Activated CD8-positive, alpha-beta T cell treated with anti-CD3 and anti-CD28 coated beads, Interleukin-2, amount 10 ng/mL, durations not matched to agents 7 days and 5 days (primary cell): ENCODE measurements at regions not wholly inside any gene's neighbourhood (a gene's known extent, or its start where the extent isn't known, plus 50 kb on each side); places are given as distances from the start of the nearest gene placed in this dataset.
"Not testable (repeated sequence)": the region's sequence is repeated elsewhere in the genome, so short reads cannot be mapped to it uniquely, and the experiment has no call there.

Experiments
- ATAC-seq: fragments of 150-1000 bp; cut with Tn5 transposase; one replicate; pipeline ENCODE4 v1.10.0; 2021; ENCODE audit warnings: moderate library complexity
- CTCF ChIA-PET: fragments of 350-600 bp; sonication (Branson Sonifier 250); formaldehyde crosslinking; loops from one replicate; lab custom pipeline; 2021; ENCODE audit warnings: antibody characterized with exemption; lab: Charles Lee
- POLR2A ChIA-PET: fragments of 350-600 bp; sonication (Branson Sonifier 250); formaldehyde crosslinking; loops from one replicate; lab custom pipeline; 2021; ENCODE audit warnings: antibody characterized with exemption; lab: Charles Lee
- DNase-seq: peaks from one replicate; pipeline ENCODE4 v3.0.0-alpha.2; 2020
- H3K27ac Mint-ChIP-seq: one replicate; pipeline ENCODE4 v1.8.0; 2021; ENCODE audit warnings: mild to moderate bottlenecking, mixed read lengths
- H3K27me3 Mint-ChIP-seq: one replicate; pipeline ENCODE4 v1.8.0; 2021; ENCODE audit warnings: low read depth, mixed read lengths
- H3K36me3 Mint-ChIP-seq: one replicate; pipeline ENCODE4 v1.8.0; 2021; ENCODE audit warnings: low read depth, mixed read lengths
- H3K4me1 Mint-ChIP-seq: one replicate; pipeline ENCODE4 v1.8.0; 2021; ENCODE audit warnings: low read depth, mixed read lengths
- H3K4me3 Mint-ChIP-seq: one replicate; pipeline ENCODE4 v1.8.0; 2021; ENCODE audit warnings: mild to moderate bottlenecking, mixed read lengths
- H3K9me3 Mint-ChIP-seq: one replicate; pipeline ENCODE4 v1.8.0; 2022; ENCODE audit warnings: mixed read lengths; ENCODE audit not compliant: insufficient read depth

DNA sequence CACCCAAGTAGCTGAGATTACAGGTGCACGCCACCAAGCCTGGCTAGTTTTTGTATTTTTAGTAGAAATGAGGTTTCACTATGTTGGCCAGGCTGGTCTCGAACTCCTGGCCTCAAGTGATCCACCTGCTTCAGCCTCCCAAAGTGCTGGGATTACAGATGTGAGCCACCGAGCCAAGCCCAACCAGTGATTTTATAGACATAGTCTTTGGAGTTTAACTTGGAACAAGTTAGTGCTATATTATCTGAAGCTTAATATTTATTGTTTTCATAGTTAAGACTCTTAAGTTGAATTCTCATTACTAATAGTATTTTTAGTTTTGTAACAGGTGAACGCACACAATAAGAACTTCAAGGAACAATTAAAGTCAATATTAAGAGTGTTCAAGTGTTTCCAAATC, 122.1 kb downstream of the SPAG6 start:
- H3K27me3 Mint-ChIP-seq, result peaks cover 31% of the 10 kb centered on the region
- H3K4me3 Mint-ChIP-seq, H3K4me1 Mint-ChIP-seq, ATAC-seq, H3K9me3 Mint-ChIP-seq, H3K36me3 Mint-ChIP-seq, H3K27ac Mint-ChIP-seq, POLR2A ChIA-PET, CTCF ChIA-PET, DNase-seq: not testable (repeated sequence)

DNA sequence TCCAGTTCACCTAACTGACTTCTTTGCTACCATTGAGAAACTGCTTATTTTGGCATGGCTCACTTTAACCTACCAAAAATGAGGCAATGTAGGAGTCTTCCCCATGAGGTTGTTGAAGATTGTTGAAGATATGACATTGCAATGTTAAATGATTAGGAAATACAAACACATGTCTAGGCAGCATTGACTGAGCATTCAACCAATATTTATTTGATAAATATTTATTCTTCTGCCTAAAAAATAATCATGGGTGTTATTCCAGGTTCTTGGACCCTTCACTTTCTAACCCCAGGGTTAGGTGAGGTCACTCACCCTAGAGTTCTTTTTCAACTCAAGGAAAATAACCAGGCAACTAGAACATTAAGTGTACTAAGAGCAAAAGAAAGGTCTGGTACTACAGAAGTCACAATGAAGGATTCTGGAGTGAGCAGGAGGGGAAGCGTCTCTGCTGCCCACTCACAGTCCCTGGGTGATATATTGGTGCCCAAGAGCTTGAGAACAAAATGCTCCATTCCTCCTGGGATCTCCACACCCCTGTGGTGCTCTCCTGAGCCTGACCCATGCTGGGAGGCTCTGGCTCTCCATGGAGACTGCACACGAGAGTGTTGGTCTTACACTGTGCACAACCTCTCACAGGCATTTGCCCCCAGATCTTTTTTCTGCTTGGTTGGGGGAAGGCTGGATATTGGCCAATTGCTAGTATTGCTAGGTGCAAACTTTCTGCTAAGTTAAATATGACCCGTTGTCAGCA, 123.4 kb downstream of the SPAG6 start:
- Mint-ChIP-seq H3K27me3 (peaks cover 39% of the 10 kb centered on the region), H3K27ac (no peak overlapping the region), H3K4me3 (no peak overlapping the region), H3K4me1 (no peaks in the 10 kb centered on the region), H3K36me3 (no peaks in the 10 kb centered on the region), H3K9me3 (no peaks in the 10 kb centered on the region)
- ChIA-PET CTCF (no interaction called here), POLR2A (no interaction called here)
- ATAC-seq (no peak), DNase-seq (no peak)

DNA sequence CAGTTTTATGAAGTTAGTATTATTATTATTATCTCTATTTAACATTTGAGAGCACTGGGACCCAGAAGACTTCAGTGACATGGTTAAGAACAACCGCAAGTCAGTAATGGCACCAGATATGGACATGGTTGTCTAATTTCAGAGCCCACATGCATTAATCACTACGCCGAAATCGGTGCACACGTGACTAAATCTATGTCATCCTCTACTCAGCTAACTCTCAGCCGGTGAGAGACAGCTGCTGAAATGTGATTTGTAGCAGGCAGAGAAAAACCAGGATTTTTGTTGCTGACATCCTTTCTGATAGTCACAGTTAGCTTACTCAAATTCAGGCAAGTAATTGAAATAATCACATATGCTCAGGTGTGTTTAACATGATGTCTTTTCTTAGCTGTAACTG, 127.7 kb downstream of the SPAG6 start:
- DNase-seq (no peak), ATAC-seq (no peak)
- no peaks in the 10 kb centered on the region for H3K9me3 Mint-ChIP-seq
- no peak overlapping the region for H3K4me3 Mint-ChIP-seq
- H3K27ac Mint-ChIP-seq, result no peak overlapping the region
- no peaks in the 10 kb centered on the region for H3K36me3 Mint-ChIP-seq
- peaks cover 12% of the 10 kb centered on the region for H3K4me1 Mint-ChIP-seq
- POLR2A ChIA-PET, result no interaction called here
- peaks cover 61% of the 10 kb centered on the region for H3K27me3 Mint-ChIP-seq
- CTCF ChIA-PET, result no interaction called here

DNA sequence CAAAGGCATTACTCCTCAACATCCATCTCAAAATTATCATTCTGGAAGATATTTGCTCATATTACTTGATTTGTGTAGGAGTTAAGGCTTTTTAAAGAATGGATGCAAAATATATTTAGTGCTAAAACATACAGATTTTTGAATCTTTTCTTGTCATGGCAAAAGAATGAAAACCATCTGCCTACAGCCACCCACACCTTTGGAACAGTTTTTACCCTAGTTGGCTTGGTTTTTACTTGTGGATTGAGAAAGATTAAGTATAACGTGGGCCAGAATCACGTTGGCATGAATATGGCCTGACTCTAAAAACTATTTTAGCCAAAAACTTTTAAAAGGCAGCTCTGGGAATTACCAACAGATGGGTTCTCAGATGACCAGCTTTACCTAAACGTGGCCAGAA, 128.2 kb downstream of the SPAG6 start:
- CTCF ChIA-PET, result interaction anchor here (0.6 to 1.4 kb wide), 2 partner anchors 340 to 516 kb away, joined by 3 to 4 read pairs; no protein-coding TSS in a partner anchor
- no peaks in the 10 kb centered on the region for H3K36me3 Mint-ChIP-seq
- ATAC-seq (no peak), DNase-seq (no peak)
- POLR2A ChIA-PET, result interaction anchor here (0.6 kb wide), 1 partner anchor 473 kb away, joined by 4 read pairs; no protein-coding TSS in a partner anchor
- no peak overlapping the region for H3K4me3 Mint-ChIP-seq
- peaks cover 12% of the 10 kb centered on the region for H3K4me1 Mint-ChIP-seq
- no peak overlapping the region for H3K27ac Mint-ChIP-seq
- H3K27me3 Mint-ChIP-seq, result peaks cover 64% of the 10 kb centered on the region
- no peaks in the 10 kb centered on the region for H3K9me3 Mint-ChIP-seq

DNA sequence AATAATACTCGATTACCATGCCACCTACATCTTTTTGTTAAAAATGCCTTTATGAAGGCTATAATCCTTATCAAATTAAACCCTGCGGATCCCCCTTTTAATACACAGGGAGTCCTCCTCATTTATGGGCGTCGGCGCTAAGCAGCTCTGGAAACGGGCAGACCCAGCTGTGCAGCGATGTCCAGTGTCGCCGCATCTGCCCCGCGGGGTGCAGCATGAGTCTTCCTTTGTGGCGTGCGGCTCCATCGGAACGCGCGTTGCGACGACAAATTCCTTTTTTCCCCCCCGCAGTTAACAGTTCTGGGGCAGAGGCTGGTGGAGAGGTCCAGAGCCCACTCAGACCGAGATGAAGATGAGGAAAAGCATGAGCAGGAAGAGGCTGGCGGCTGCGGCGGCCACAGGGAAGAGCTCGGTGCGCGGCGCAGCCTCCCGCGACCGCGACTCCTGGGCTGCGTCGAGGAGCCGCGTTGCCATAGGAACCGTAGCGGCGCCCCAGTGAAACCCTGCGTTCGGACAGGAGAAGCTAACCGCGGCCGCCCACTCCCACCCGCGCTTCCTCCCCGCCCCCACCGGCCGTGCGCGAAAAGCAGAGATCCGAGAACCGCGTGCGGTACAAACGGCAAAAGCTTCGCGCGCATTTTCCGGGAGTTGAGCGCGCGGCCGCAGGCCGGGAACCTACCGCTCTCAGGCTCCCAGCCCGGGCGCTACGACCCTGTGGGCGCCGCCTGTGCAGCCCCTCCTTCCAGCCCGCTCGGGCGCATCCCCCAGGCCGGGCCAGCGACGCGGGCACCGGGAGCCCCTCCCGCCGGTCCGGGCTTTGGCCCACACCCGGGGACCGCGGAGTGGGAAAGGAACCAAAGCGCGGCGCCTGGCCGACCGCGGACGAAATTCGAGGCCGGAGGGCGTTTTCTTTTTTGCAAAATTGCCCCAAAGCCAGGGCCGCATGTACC, 130.6 kb downstream of the SPAG6 start:
- DNase-seq, result peak; percentile 40
- Mint-ChIP-seq H3K36me3 (no peaks in the 10 kb centered on the region), H3K27me3 (peaks cover 64% of the 10 kb centered on the region), H3K9me3 (no peaks in the 10 kb centered on the region), H3K4me1 (peaks cover 17% of the 10 kb centered on the region), H3K4me3 (peak overlapping the region; percentile 76), H3K27ac (no peak overlapping the region)
- ATAC-seq, result peak; percentile 66
- ChIA-PET CTCF (interaction anchor here (1.3 kb wide), 1 partner anchor 39 kb away, joined by 3 read pairs; no protein-coding TSS in a partner anchor), POLR2A (no interaction called here)

DNA sequence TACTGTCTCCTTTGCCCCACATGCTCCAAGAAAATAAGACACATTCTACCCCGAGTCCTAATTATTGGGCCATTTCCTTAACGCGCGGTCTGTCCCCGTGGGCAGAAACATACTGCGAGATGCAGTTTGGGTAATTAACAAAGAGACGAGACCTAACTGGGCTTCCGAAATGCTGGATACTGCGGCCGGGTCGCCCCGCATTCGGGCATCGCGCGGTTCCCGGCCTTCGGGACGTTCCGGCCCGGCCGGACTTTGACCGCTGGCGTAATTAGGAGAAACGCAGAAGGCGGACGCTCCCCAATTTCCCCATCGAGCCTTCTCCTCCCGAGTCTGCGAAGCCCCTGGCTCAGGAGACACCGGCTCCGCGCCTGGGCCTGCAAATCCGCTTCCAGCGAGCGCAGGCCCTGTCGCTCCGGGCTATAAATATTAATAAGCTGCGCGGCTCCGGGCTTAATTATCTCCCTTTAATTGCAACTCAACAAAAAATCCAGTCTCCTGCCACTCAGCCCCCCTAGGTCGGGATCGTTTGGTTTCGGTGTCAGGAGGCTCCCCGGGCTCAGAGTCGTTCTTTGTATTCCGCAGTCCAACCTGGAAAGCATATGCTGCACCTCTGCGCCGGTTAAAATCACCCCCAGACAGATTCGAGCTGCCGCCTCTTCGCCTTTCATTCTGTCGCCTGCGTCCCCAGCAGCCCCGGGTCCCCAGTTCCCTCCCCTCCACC, 131.5 kb downstream of the SPAG6 start:
- ChIA-PET CTCF (interaction anchor here (0.6 to 1.3 kb wide), 2 partner anchors 22 to 40 kb away, joined by 3 read pairs; no protein-coding TSS in a partner anchor), POLR2A (no interaction called here)
- H3K36me3 Mint-ChIP-seq, result no peaks in the 10 kb centered on the region
- no peak for ATAC-seq
- no peak for DNase-seq
- peaks cover 64% of the 10 kb centered on the region for H3K27me3 Mint-ChIP-seq
- H3K4me3 Mint-ChIP-seq, result peak overlapping the region; percentile 60
- peaks cover 20% of the 10 kb centered on the region for H3K4me1 Mint-ChIP-seq
- no peak overlapping the region for H3K27ac Mint-ChIP-seq
- no peaks in the 10 kb centered on the region for H3K9me3 Mint-ChIP-seq

DNA sequence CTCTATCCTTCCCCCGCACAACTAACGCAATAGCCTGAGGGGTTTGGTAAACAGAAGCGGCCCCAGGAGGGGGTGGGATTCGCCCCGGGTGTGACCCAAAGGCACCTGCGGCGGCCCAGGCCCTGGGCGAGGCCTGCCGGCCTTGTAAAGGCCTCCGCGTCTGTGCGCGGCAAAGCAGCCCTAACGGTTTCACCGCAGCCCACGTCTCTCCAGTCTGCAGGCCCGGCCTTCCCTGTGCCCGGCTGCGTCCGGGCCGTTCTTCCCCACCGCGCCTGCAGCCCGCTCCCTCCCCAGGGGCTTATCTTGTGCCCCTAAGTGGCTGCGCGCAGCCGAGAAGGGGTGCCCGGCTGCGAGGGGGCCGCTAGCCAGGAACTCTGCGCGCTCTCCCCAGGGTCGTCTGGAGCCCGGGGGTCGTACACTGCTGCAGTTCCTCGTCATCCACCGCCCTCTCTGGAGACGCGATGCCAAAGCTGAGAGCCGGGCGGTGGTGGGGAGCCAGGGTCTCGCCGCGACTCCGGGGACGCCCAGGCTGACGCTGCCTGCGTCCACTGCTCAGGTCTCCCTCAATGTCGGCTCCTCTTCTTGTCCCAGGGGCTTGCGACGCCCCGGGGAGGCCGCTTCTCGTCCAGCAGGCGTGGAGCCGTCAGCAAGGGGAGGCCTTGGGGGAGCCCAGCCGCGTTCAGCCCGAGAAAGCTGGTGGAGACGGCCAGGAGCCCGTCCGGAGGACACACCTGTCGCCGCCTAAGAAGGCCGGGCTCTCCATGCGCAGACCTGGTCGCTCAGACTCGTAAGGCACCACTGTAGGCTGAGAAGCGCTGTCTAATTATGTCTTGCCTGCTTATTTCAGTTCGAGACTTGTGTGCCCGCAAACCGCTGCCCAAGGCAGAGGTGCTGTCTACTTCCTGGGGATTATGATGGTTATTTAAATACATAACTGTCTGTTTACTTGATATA, 132.3 kb downstream of the SPAG6 start:
- Mint-ChIP-seq H3K27me3 (peaks cover 62% of the 10 kb centered on the region), H3K27ac (no peak overlapping the region), H3K4me3 (peak overlapping the region; percentile 60), H3K9me3 (no peaks in the 10 kb centered on the region), H3K36me3 (no peaks in the 10 kb centered on the region), H3K4me1 (peaks cover 28% of the 10 kb centered on the region)
- ChIA-PET CTCF (interaction anchor here (0.6 kb wide), 1 partner anchor 22 kb away, joined by 3 read pairs; no protein-coding TSS in a partner anchor), POLR2A (no interaction called here)
- DNase-seq, result no peak
- ATAC-seq, result no peak

DNA sequence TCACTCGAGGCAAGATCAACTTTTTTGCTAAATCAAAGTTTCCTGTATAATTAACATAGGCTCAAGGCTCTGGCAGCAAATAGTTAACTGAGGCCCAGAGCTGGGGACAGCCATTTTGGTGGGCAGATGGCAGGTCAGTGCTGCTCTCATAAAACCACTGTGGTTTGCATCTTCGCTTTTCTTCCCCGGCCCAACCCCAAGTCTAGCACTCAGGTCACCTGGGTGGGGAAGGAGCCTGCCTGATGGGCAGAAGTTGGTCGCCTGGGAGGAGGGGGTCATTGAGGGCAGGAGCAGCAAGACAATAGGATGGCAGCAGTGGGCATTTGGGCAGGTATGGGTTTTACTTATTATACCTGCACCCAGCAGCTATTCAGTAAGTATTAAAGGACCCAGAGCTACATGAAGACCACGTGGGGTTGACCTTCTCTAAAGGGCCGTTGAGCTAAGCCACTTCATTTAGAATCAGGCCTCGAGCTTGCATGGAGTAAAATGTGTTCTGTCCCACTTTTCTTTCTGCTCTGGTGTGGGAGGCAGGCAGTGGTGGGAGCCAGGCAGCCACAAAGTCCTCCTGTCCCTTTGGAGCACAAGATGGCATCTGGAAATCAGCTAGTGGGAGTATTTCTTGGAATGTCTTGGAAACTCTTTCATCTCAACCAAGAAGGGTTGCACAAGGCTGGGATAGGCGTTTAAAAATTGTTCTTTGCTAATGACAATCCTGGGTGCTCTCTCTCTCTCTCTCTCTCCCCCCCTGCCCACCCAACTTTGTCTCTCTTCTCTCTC, 133.4 kb downstream of the SPAG6 start:
- ATAC-seq (no peak), DNase-seq (no peak)
- Mint-ChIP-seq H3K27me3 (peaks cover 53% of the 10 kb centered on the region), H3K9me3 (no peaks in the 10 kb centered on the region), H3K36me3 (no peaks in the 10 kb centered on the region), H3K4me3 (no peak overlapping the region), H3K4me1 (peaks cover 30% of the 10 kb centered on the region), H3K27ac (no peak overlapping the region)
- POLR2A ChIA-PET, result no interaction called here
- CTCF ChIA-PET, result no interaction called here

DNA sequence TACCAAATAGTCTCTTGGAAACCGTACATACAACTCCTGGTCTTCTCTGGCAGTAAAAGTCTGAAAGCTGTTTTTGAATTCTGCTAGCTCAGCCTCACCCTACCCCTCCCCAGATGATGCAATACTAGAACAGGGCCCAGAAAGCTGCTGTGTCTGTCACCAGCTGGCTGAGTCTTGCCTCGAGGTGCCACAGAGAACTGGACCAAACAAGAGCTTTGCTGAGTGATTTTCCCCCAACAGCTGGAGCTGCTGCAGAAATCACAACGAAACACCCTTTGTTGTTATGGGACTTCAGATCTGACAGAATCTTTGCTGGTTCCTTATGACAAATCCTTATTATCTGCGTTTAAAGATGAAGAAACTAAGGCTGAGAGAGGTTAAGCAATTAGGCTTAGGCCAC, 134.1 kb downstream of the SPAG6 start:
- no peak for DNase-seq
- POLR2A ChIA-PET, result no interaction called here
- H3K27me3 Mint-ChIP-seq, result peaks cover 54% of the 10 kb centered on the region

DNA sequence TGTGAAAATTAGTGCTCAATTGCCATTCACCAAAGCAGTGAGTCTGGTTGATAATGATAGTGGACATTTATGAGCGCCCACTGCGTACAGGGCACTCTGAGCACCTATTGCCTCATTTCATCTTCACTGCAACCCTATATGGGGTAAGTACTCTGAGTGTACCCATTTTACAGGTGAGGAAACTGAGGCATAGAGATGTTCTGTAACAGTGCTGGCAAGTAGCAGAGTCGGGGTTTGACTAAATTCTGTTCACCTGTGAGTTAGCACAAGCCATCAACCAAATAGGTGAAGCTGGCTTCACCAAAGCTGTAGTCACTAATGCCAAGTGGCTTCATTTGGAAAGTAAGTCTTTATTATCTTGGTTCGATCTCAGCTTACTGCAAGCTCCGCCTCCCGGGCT, 135.8 kb downstream of the SPAG6 start:
- POLR2A ChIA-PET, result no interaction called here
- H3K4me1 Mint-ChIP-seq, result peaks cover 25% of the 10 kb centered on the region
- CTCF ChIA-PET, result interaction anchor here (0.6 kb wide), 1 partner anchor 418 kb away, joined by 3 read pairs; no protein-coding TSS in a partner anchor
- DNase-seq, result no peak
- no peak overlapping the region for H3K4me3 Mint-ChIP-seq
- no peaks in the 10 kb centered on the region for H3K36me3 Mint-ChIP-seq
- no peak overlapping the region for H3K27ac Mint-ChIP-seq
- no peaks in the 10 kb centered on the region for H3K9me3 Mint-ChIP-seq
- ATAC-seq, result no peak
- H3K27me3 Mint-ChIP-seq, result peaks cover 41% of the 10 kb centered on the region

More for the DNA sequence above, 134.1 kb downstream of the SPAG6 start:
- H3K27ac Mint-ChIP-seq, result no peak overlapping the region
- no peaks in the 10 kb centered on the region for H3K36me3 Mint-ChIP-seq
- H3K4me1 Mint-ChIP-seq, result peaks cover 30% of the 10 kb centered on the region
- no peak for ATAC-seq
- CTCF ChIA-PET, result no interaction called here
- H3K4me3 Mint-ChIP-seq, result no peak overlapping the region
- H3K9me3 Mint-ChIP-seq, result no peaks in the 10 kb centered on the region
